ENCODE measurements at regions not wholly inside any gene's neighbourhood (a gene's known extent, or its start where the extent isn't known, plus 50 kb on each side); places are given as distances from the start of the nearest gene placed in this dataset.
"Not testable (repeated sequence)": the region's sequence is repeated elsewhere in the genome, so short reads cannot be mapped to it uniquely, and the experiment has no call there.

DNA sequence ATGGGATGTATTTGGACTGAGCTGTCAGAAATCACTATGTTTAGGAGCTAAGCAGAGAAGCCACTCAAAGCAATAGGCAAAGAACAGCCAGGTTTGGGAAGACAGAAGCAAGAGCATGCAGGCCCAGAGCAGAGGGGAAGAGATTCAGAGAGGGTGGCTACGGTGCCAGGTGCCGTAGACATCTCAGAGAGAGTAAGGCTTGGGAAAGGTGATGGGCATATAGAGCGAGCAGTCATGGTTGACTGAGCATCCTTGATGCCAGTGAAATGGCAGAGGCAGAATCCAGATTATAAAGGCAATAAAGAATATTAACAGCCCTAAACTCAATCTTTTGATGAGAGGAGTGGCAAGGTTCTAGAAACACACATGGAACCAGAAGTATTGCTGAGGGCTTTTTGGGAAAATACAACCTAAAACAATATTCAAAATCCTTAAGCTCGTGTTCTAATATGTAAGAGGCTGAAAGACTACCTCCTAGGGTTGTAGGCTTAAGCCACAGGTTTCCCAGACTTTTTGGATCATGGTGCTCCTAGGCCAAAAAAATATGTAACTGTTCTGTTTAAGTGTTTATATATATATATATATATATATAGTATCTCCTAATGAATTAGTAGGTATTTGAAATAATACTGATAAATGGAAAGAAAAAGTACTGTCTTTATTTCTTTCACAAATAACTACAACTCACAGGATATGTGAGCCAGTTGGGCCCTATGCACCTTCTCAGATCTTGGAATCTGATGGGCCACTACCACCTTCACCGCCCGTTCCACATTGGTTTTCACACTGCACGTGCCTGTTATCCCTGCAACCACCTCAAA lies 113.3 kb downstream of the MYCN start:
- DNase-seq = no peak

DNA sequence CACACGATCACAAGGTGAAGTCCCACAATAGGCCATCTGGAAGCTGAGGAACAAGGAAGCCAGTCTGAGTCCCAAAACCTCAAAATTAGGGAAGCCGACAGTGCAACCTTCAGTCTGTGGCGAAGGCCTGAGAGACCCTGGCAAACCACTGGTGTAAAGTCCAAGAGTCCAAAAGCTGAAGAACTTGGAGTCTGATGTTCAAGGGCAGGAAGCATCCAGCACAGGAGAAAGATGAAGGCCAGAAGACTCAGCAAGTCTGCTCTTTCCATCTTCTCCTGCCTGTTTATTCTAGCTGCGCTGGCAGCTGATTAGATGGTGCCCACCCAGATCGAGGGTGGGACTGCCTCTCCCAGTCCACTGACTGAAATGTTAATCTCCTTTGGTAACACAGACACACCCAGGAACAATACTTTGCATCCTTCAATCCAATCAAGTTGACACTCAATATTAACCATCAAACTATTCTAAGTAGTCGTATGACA lies 112.3 kb downstream of the MYCN start:
- DNase-seq = not testable (repeated sequence)

DNA sequence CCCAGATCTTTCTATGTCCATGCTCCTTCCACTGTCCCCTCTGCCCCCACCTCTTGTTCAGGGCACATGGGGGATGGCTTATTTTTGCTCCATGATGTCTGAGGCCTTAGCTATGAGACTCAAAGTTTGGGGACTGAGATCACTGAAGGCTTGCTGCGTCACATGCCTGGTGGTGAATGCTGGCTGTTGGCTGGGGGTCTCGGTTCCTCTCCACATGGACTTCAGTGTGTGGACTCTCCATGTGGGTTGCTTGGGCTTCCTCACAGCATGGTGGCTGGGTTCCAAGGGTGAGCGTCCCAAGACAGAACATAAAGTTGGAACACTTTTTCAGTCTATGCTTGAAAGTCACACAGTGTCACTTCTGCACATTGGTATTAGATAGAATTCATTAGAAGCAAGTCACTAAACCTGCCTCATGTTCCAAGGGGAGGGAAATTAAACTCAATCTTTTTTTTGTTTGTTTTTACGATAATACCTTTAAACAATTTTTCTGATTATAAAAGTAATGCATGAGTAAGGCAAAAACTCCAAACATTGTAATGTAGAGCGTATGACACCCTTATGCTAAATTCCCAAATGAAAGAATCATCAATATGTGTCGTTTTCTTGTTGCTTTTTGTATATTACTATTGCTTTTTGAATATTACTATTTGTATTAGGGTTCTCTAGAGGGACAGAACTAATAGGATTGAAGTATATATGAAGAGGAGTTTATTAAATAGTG lies 111.7 kb downstream of the MYCN start:
- DNase-seq = no peak

DNA sequence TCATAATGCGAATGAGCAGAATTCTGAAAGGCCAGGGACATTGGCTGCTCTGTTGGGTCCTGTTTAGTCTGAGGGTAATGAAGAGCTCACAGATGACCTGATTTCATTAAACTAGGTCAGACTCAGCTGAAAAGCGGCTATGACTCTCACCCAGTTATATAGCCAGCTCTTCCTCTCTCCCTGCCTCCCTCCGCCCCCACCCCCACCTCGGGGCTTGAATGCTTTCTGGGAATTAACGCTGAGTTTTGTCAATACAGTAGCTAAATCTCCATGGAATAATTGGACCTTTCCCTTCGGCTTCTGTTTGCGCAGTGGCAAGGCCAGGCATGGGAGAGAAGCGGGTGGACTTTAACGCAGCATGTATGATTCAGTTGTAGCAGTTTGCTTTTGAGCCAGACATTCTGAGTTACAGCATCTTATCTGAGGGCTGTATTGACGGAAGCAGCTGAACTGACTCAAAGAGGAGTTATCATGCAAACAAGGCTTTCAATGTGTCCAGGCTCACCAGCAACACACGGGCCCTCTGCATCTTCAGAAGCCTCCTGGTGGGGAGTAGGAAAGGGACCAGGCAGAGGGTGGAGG lies 110.6 kb downstream of the MYCN start:
- DNase-seq = no peak

DNA sequence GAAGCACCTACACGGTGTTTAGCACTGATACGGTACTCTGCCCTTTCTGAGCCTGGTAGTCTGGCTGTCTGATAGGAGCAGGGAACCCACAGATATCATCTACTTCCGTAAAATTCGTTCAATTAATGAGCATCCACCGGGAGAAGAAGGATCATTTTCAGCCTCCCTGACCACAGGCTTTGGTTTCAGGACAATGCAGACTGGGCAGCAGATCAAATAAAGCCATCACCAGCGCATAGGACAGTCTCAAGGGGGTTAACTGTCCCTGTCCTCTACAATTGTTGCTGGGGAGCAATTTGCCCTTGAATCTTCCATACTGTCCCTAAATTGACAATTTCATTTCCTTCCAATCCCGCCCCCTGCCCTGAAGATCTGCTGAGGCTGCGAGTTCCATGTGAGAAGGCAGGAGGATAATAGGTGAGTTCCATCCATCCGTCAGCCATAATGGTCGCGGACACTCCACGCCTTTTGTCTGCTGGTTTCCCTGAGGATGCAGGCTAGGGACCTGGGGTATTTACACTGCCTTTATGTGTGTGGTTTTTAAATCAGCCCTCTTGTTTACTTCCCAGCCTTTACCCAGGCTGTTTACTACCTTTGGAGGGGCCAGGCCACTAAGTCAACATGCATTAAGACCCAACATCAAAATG lies 110.0 kb downstream of the MYCN start:
- DNase-seq = no peak

DNA sequence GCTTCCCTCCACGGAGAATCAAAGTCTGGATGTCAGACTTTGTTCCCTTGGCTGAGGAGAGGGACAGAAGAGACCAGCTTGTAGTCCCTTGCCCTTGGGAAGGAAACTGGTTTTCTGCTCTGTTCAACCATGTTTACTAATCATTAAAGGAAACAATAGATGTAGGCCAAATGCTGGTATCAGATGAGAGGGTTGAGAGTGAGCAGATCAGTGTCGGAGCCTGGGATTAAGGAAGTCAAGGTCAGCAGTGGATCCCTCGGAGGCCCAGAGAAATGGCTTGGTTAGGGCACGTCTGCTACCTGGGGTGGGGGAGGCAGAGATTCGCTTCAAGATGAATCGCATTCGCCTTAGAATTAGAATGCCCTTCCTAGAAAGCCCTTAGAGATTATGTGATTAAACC lies 109.1 kb downstream of the MYCN start:
- DNase-seq = no peak

DNA sequence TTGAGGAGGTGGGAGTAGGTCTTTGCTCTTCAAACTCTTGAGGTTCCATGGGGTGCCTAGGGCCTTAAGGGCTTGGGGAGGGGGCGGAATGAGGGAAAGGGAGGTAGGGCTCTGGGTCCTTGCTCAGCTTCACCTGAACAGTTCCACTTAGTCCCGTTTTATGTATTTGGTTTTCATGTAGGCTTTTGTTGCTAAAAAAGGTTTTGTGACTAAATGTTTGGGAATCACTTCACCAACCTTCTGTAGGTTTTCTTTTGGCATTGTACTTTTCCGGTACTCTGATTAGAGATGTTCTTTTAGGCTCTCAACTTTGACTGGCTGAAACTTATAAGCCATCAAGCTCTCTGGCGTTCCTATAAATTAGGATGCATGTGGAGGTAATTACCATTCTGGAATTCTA lies 108.1 kb downstream of the MYCN start:
- DNase-seq = no peak

DNA sequence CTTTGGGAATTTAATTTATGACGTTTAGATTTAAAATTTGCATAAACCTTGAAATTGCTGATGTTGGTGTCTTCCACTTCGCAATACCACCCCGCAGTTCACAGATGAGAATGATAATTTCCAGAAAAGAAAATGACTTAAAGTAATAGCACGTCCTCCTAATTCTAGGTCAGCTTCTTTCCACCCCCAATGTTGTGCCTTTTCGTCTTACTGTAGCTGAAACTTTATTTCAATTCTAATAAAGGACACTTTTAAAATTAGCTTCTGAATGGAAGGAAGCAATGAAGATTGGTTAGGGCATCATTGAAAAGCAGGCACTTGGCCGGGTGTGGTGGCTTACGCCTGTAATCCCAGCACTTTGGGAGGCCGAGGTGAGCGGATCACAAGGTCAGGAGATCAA lies 107.4 kb downstream of the MYCN start:
- DNase-seq = no peak

DNA sequence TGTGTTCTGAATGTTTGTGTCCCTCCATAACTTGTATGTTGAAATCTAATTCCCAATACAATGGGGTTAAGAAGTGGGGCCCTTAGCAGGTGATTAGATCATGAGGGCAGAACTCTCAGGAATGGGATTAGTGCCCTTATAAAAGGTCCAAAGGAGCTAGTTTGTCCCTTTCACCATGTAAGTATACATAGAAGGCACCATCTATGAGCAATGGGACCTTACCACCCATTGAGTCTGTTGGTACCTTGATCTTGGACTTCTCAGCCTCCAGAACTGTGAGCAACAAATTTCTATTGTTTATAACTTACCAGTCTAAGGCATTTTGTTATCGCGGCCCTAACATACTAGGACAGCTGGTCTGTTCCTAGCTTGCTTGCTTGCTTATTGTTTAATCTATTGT lies 106.3 kb downstream of the MYCN start:
- no peak for DNase-seq

DNA sequence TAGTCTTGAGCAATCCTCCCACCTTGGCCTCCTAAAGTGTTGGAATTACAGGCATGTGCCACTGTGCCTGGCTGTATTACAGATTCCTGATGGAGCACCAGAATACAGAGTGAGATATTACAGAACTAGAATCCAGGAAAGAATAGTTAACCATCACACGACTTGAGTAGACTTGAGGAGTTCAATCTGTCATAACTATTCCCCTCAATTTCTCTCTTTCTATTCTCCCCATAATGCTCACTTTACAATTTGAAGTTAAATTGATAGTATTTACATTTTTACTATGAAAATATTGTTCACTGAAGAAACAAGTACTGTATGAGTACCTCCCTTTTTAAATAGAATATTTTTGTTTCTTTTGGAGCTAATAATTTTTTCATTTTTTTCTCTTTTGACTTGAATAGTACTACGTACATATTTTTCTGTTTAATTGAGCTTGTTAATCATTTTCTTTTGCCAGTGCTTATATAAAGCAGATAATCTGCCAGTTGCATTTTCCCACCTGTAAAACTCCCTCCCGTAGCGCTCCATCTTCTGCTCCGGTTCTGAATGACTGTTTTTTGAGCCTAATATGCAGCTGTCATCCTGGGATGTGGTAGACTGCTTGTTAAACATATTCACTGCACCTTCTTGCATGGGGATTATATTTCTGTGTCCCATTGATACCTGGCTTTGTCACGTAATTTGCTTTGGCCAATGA lies 105.5 kb downstream of the MYCN start:
- no peak for DNase-seq

DNA sequence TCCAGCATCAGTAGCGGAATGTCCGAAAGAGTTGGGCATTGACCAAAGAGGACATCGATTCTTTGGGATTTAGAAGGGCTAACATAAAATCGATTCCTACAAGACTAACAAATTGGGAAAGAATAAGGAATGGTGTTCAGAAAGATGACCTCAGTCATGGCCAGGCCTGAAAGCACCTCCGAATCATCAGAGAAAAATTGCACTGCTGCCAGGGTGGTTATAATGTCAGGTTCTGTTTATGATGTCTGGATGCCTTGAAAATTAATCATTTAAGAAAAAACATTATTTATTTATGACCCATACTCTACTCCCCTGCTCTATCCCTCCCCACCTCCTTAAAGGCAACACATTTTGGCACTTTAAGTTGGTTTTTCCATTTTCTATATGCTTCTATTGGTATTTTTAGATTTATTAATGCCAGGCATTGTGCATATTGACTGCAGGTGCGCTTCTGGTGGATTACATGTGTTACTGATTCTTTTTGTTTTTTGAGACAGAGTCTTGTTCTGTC lies 104.7 kb downstream of the MYCN start:
- DNase-seq = no peak

DNA sequence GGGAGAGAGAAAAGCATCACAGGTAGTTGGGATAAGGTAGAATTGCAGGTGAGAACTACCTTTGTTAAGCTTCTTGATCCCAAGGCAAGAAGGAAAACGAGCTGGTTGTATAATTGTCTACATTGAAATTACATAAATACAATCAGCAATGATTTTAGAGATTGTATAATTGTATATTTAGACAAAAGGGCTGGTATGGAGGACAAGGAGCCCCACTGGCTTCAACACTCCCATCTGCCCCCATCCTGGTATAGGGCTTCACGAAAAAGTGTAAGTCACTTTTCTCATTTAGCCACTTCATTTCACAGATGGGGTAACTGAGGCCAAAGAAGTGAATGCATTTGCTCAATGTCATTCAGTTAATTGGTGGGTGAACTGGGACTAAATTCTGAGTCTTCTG lies 103.3 kb downstream of the MYCN start:
- DNase-seq = no peak

DNA sequence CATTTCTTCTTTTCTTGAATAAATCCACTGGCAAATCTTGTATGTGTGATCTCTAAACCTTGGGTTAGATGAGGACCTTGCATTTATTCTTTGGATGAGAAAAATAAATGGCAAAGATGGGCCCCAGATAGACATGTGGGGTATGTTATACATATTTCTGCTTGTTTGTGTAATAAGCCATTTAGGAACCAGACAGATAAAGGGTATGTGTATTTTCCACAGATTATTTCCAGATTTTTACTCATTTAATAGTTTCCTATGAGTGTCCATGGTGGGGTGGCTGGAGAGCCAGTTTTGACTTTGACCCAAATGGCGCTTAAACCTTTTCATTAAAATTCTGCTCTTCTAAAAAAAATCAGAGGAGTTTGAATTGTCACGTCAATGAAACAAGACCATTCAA lies 102.8 kb downstream of the MYCN start:
- DNase-seq = no peak

DNA sequence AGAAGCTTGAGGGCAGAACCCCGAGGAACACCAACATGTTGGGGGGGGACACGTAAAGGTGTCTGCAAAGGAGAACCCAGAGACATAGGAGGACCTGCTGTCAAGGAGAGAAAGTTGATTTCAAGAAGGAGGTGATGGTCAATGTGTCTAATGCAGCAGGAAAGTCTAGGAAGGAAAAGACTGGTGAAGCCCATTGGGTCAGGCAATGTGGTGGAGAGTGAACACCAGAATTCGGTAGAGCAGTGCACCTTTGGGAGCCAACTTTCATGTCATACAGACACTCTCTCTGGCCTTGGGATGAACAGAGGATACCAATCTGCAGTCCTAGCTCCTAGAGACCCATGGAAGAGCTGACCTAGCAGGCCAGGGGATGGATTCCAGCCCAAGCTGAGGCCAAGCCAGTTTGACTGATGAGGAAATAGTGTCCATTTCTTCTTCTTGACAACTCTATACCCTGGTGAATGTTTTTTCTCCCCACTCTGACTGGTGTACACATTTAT lies 101.9 kb downstream of the MYCN start:
- DNase-seq = no peak

DNA sequence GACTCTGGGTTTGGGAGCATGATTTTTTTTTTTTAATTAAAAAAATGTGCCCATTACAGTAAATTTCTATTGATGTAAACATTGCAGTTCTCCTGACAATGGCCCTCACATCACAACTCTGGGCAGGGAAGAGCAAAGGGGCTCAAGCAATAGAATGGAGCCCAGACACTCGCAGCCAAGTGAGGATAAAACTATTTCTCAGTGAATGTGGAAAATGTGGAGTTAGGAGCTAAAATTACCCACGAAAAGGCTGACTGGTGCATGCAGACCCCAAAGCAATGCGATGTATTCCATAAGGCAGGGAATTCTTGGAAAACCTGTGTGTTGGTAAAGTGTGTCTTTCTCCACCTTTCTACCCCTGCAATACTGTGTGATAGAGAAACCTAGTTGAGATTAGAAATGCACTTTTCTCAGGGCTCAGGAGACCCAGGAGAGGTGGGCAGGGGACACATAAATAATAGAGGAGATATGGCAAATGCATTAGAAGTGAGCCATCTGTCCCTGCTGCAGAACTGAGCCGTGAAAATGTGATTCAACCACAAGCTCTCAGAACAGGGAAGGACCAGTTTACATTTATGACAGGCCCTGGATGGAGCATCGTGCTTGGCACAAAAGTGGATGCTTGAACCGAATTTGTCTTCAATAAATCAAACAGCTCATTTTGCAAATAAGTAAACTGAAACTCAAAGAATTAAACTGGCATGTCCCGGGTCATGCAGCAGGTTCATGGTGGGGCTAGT lies 100.1 kb downstream of the MYCN start:
- no peak for DNase-seq

DNA sequence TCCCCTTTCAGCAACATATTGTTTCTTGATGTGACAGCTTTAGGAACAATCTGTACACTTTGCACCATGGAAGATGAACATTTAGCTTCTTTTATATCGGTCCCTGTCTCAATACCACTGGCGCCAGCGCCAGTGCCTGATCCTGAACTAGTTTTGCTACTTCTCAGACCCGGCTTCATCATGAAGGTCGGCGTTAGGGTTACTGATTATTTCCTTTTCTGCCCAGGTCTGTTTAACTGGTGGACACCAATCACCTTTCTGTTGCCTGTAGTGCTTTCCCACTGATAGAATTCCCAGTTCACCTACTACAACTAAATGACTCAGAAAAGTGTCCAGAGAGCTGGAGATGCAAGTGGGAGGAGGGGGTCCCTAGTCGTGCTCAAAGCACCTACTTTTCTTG lies 99.5 kb downstream of the MYCN start:
- DNase-seq = no peak

DNA sequence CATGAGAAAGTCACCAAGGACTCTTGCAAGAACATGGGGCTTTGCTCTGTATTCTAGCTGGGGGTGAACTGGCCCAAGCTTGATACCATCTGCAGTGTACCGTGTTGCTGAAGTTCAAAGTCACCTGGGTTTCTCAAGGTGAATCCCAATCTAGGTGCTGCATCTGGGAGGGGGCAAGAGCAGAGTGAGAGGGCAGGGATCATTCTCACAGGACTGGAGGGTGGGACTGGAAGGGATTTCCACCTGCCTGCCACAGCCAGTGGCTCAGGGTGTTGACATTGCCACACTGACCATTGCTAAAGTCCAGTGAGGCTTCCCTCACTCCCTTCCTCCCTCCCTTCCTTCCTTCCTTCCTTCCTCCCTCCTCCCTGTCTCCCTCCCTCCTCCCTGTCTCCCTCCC lies 98.7 kb downstream of the MYCN start:
- DNase-seq = no peak

DNA sequence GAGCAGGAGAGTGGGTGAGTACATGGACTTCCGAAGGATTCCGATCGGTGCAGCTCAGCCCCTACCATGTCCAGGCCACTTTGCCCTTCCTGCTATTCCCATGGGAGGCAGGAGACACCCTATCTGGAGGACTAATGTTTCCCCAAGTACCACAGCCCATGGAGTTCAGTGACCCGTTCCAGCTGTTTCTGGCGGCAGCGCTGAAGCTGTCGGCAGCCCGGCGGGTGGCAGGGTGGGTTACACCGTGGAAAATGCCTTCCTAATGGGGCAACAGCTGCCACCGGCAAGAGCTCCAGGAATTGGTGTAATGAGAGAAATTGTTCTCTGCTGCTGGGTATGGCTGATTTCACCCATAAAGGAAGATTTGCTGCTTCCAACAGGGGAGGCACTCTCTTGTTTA lies 98.3 kb downstream of the MYCN start:
- DNase-seq = no peak

DNA sequence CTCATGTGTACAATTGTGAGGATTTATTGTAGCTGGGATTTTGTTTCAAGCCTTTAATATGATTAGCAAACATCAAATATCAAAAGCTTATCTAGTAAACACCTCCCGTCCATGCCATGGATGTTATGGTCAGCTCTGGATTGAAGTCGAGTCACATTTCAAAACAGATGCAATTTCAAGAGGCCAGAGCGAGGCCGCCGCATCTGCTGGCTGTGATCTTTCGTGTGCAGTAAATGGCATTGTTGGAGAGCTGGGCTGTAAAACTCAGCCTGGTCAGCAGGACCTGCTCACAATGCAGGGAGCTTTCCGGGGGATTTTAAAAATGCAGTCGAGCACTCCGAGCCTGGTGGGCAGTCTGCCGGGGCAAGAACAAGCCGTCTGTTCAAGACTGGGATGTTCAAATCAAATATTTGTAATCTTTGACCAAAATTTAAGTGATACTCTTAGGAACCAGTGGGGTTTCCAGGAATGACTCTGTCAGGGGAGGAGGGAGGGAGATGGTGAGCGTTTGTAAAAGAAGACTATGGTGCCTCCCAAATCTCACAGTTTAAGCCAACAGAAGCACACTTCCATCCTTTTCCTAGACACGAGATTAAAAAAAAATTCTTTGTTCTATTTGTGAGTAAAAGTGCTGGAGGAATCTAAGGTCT lies 97.6 kb downstream of the MYCN start:
- DNase-seq = no peak

DNA sequence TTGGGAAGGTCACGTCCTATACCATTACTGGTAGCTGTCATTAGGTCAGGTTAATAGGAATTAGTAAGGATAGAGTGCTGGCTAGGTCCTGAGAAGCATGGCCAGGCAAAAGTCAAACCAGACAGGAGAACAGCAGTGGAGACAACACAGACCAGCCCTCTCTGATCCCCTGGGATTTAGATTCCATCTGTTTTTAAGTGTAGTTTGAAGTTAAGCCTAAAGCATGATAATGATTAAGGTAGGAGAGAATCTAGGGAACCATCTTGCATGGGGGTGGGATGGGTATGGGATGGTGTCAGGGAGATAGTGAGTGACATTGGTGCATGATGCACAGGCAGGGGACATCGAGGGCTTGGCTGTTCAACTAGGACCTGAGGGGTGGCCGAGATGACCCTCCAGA lies 96.6 kb downstream of the MYCN start:
- no peak for DNase-seq
